HL-60 (cell line): ENCODE measurements at regions not wholly inside any gene's neighbourhood (a gene's known extent, or its start where the extent isn't known, plus 50 kb on each side); places are given as distances from the start of the nearest gene placed in this dataset.

Experiments used
- DNase-seq, 2 experiments: peaks; one replicate each; pipeline ENCODE4 v3.0.0-alpha.2; 2010 to 2020; ENCODE audit warnings: low read depth in 1 of 2, low spot score in 1 of 2
- H3K27ac ChIP-seq: fragments of 250-450 bp; sonication (Bioruptor Pico); replicated peaks from 2 replicates; pipeline ENCODE4 v1.5.1; 2020; ENCODE audit warnings: mild to moderate bottlenecking, moderate library complexity
- H3K27me3 ChIP-seq: fragments of 250-450 bp; sonication (Bioruptor Pico); 2 replicates; pipeline ENCODE4 v1.5.1; 2021; ENCODE audit warnings: mild to moderate bottlenecking, moderate library complexity; ENCODE audit not compliant: insufficient read depth, poor library complexity, severe bottlenecking
- H3K4me3 ChIP-seq: replicated peaks from 2 replicates; pipeline ENCODE4 v1.5.1; 2011; ENCODE audit warnings: mild to moderate bottlenecking, control low read depth, low read length; ENCODE audit not compliant: insufficient read depth
- CTCF ChIP-seq: IDR thresholded peaks from one replicate; pipeline ENCODE4 v1.5.1; 2011; ENCODE audit warnings: low read length, control low read depth, inconsistent platforms; ENCODE audit not compliant: insufficient read depth
- GABPA ChIP-seq: IDR thresholded peaks from 2 replicates; pipeline ENCODE4 v1.6.1; 2012; ENCODE audit warnings: low read depth
- POLR2AphosphoS5 ChIP-seq: IDR thresholded peaks from 2 replicates; pipeline ENCODE4 v1.6.1; 2012; ENCODE audit warnings: low read depth
- SPI1 ChIP-seq: IDR thresholded peaks from 2 replicates; pipeline ENCODE4 v1.6.1; 2012; ENCODE audit warnings: low read depth, mild to moderate bottlenecking, borderline replicate concordance
- TF ChIP-seq, protein P1 (sequence below): IDR thresholded peaks from 2 replicates; pipeline ENCODE4 v1.6.1; 2012; ENCODE audit warnings: low read depth; ENCODE audit not compliant: insufficient replicate concordance

- Histone ChIP-seq H3K27ac (no peak overlapping the region), H3K4me3 (no peak overlapping the region), H3K27me3 (no peaks in the 10 kb centered on the region)
- TF ChIP-seq, protein P1, sequence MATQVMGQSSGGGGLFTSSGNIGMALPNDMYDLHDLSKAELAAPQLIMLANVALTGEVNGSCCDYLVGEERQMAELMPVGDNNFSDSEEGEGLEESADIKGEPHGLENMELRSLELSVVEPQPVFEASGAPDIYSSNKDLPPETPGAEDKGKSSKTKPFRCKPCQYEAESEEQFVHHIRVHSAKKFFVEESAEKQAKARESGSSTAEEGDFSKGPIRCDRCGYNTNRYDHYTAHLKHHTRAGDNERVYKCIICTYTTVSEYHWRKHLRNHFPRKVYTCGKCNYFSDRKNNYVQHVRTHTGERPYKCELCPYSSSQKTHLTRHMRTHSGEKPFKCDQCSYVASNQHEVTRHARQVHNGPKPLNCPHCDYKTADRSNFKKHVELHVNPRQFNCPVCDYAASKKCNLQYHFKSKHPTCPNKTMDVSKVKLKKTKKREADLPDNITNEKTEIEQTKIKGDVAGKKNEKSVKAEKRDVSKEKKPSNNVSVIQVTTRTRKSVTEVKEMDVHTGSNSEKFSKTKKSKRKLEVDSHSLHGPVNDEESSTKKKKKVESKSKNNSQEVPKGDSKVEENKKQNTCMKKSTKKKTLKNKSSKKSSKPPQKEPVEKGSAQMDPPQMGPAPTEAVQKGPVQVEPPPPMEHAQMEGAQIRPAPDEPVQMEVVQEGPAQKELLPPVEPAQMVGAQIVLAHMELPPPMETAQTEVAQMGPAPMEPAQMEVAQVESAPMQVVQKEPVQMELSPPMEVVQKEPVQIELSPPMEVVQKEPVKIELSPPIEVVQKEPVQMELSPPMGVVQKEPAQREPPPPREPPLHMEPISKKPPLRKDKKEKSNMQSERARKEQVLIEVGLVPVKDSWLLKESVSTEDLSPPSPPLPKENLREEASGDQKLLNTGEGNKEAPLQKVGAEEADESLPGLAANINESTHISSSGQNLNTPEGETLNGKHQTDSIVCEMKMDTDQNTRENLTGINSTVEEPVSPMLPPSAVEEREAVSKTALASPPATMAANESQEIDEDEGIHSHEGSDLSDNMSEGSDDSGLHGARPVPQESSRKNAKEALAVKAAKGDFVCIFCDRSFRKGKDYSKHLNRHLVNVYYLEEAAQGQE = no peak
- TF ChIP-seq GABPA = no peak
- DNase-seq = no peak
Observed at GRCh38 chr10:6310977-6311376, 108.2 kb downstream of the PFKFB3 start.

- H3K4me3 ChIP-seq = no peak overlapping the region
- H3K27me3 ChIP-seq = no peaks in the 10 kb centered on the region
- no peak for DNase-seq
- TF ChIP-seq GABPA (no peak), CTCF (no peak), SPI1 (no peak), POLR2AphosphoS5 (no peak)
- TF ChIP-seq, protein P1 = no peak
- H3K27ac ChIP-seq = no peak overlapping the region
Observed at GRCh38 chr10:6311700-6312330, 109.1 kb downstream of the PFKFB3 start.

DNA sequence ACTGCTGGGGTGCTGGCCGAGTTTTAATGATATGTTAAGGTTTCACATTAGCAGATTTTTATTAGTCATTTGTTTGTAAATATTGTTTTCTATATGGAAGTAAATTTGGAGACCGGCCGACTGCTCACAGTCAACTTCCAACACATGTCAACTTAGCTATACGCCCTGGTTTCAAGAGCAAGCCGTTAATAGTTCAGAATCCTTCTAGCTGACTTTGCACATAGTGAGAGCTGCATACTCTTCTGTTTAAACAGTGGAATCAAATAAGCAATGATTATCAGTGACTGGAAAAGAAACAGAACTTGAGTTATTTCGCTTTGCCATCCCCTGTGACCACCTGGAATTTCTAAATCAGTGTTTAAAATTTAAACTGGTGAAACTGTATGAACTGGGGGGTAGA lies 109.9 kb downstream of the PFKFB3 start:
- no peak overlapping the region for H3K27ac ChIP-seq
- TF ChIP-seq, protein P1 = no peak
- TF ChIP-seq GABPA = no peak
- TF ChIP-seq POLR2AphosphoS5 = no peak
- TF ChIP-seq CTCF = no peak
- TF ChIP-seq SPI1 = no peak
- no peaks in the 10 kb centered on the region for H3K27me3 ChIP-seq
- DNase-seq = no peak
- H3K4me3 ChIP-seq = no peak overlapping the region
